Stimulated activated CD8-positive, alpha-beta memory T cell treated with anti-CD3 and anti-CD28 coated beads, Interleukin-12 subunit alpha, Interleukin-12 subunit beta, amount 100 ng/mL, for 1 hour (primary cell): ENCODE measurements at regions not wholly inside any gene's neighbourhood (a gene's known extent, or its start where the extent isn't known, plus 50 kb on each side); places are given as distances from the start of the nearest gene placed in this dataset.

Experiments used
- DNase-seq: peaks from one replicate; pipeline ENCODE4 v3.0.0-alpha.2; 2020; ENCODE audit warnings: low read depth

DNA sequence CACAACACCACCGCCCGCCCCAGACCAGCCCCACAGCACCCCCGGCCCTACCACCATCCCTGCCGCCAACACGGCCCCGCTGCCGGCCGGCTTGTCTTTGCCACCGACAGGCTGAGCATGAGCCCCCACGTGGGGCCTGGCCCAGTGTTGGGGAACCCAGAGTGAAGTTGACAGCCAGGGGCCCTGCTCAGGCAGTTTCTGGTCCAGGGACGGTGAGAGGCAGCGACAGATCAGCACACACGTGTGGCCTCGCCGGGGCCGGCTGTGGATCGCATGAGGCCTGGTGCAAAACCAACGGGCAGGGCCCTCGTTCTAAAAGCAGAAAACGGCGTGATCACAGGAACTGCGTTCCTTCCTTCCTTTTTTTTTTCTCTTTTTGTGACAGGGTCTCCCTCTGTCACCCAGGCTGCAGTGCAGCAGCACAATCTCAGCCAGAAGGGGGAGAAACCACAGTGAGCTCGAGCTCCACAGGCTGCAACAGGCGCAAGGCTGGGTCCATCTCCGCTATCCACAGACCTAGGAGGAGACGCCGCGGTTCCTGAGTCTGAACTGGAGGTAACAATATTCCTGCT lies 50.5 kb upstream of the FBRSL1 start:
- no peak for DNase-seq

- DNase-seq, result no peak
Observed at GRCh38 chr12:132438726-132439125, 51.2 kb upstream of the FBRSL1 start.

DNA sequence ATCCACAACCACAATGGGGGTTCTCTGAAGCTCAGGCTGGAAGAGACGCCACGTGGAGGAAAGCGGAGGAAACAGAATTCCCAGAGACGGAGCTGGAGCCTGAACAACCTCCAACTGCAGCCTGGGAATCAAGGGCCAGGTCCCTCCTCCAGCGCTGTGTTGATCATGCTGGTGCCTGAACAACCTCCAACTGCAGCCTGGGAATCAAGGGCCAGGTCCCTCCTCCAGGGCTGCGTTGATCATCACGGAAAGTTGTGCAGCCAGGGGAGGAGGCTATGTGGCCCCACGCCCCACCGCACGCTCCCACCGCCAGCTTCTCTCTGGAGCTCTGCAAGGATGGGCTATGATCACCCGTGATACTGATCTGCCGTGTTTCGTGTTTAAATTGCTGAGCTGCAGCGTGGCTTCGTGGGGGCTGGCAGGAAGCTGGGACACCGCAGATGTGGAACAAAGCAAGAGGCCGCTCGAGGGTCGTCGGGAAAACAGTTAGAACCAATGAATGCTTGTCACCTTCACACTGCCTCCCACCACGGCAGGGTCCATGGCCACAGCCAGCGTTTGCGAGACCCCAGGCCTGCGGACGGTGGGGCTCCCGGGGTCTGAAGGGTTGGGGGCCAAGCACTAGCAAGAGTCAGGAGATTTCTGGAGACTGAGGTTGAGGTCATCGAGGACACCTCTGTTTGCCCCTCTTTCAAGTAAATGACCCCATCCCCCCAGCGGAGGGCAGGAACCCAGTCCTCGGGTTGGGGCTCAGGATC lies 51.8 kb upstream of the FBRSL1 start:
- DNase-seq, result no peak

- no peak for DNase-seq
Observed at GRCh38 chr12:132437252-132437932, 52.6 kb upstream of the FBRSL1 start.

DNA sequence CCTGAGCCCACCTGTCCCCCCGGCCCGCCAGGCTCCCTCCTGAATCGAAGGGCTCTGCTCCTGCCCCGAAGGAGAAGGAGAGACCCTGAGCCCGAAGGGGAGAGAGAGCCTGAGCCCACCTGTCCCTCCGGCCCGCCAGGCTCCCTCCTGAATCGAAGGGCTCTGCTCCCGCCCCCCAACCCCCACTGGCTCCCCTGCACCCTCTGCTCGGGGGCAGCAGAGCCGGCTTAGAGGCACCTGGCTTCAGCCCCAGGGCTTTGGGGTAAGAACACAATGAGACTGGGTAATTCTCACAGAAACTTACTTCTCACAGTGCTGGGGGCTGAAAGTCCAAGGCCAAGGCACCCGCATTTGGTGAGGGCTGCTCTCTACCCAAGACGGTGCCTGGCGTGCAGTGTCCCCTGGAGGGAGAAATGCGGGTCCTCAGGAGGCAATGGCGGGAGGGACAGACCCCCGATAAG lies 53.1 kb upstream of the FBRSL1 start:
- no peak for DNase-seq

GRCh38 chr12:132435486-132436187 lies 54.3 kb upstream of the FBRSL1 start:
- no peak for DNase-seq

GRCh38 chr12:132433641-132434395 lies 56.1 kb upstream of the FBRSL1 start:
- DNase-seq, result no peak

GRCh38 chr12:132432721-132433577 lies 57.0 kb upstream of the FBRSL1 start:
- DNase-seq, result no peak

GRCh38 chr12:132432126-132432705 lies 57.7 kb upstream of the FBRSL1 start:
- DNase-seq, result no peak

GRCh38 chr12:132430838-132431774 lies 58.8 kb upstream of the FBRSL1 start:
- DNase-seq, result no peak

DNA sequence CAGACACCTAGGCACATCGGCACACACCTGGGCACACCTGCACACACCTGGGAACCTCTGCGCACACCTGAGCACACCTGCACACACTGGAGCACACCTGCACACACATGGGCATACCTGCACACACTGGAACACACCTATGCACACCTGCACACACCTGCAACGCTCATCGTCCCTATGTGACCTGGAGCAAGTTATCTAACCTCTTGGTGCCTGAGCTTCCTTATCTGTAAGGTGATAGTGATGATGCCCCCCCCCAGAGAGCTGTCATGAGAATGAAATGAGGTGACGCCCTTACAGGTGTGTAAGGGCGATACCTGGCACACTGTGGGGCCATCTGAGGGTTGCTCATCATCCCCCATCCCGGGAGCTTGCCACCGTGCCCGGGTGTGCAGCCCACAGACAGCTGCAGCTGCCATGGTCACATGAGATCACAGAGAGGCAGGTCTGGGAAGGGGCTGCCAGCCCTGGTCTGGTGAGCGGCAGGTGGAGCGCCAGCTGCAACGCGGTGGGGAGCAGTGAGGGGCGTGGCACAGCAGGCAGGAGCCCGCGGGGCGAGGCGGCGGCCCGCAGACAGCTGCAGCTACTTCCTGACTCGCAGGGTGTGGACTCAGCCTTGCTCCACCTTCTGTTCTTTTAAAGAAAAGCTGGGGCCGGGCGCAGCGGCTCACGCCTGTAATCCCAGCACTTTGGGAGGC lies 59.9 kb upstream of the FBRSL1 start:
- peak; percentile 37 for DNase-seq

GRCh38 chr12:132429602-132429945 lies 60.4 kb upstream of the FBRSL1 start:
- DNase-seq, result no peak

DNA sequence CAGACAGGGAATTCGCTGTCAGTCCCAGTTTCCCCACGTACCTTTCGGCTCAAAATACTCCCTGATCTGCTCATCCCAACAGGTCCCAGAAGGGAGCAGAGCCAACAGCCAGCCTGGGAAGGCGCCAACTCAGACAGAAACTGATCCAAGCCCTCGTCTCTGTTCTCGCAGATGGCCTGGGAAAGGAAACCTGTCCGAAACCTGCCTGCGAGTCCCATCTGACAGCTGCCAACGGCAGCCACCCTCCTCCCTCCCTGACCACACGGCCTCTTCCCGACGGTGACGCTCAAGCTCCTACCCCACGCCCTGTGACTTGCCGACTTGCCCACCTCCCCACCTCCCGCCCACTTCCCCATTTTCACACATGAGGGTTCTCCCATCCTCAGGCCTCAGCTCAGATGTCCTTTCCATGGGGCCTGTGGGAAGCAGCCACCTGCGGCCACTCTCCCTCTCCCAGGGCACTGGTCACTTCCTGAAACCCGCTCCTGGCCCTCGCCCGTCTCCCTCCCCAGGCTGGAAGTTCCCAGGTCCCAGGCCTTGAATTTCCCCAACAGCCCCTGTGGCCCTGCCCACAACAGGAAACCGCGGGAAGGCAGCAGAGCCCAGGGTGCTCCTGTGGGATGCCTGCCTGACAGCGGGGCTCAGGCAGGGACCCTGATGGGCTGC lies 60.9 kb upstream of the FBRSL1 start:
- DNase-seq, result no peak

DNA sequence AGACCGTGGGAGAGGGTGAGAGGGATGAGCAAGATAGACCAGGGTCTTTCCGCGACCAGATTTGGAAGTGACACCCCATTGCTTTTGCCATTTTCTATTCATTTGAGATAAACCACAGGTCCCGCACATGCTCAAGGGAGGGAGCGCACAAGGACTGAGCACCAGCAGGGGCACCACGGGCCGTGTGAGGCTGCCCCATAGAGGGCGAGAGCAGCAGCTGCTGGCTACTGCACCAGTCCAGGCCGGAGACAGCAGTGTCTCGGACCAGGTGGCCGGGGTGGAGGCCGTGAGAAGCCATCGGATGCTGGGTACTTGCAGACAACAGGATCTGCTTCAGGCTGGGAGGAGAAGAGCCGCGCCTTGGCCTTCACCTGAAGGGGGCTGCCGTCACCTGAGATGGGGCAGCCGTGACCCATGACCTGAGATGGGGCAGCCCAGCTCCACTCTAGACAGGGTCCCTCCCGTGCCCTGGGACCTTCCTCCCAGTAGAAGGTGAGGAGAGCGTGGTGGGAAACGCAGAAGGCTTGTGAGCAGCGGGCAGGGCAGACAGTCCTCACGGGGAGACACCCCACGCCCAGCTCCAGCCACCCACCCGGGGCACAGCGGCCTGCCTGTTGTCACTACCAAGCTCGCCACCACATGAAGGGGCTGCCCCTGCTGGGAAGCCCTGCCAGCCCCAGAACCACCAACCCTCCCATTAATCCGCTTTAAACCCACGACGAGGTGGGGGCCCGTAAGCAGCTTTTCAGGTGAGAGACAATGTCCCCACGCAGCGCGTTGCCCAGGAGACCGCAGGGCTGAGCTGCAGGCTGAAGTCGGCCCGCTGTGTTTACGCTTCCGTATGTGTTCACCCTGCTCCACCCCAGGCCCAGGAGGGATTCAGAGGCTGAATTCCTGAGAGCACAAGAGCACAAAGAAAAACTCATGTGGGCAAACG lies 61.7 kb upstream of the FBRSL1 start:
- DNase-seq, result no peak

GRCh38 chr12:132427174-132427768 lies 62.7 kb upstream of the FBRSL1 start:
- DNase-seq, result no peak

GRCh38 chr12:132426349-132427173 lies 63.4 kb upstream of the FBRSL1 start:
- DNase-seq, result no peak
